ENCODE measurements at regions not wholly inside any gene's neighbourhood (a gene's known extent, or its start where the extent isn't known, plus 50 kb on each side); places are given as distances from the start of the nearest gene placed in this dataset.

DNA sequence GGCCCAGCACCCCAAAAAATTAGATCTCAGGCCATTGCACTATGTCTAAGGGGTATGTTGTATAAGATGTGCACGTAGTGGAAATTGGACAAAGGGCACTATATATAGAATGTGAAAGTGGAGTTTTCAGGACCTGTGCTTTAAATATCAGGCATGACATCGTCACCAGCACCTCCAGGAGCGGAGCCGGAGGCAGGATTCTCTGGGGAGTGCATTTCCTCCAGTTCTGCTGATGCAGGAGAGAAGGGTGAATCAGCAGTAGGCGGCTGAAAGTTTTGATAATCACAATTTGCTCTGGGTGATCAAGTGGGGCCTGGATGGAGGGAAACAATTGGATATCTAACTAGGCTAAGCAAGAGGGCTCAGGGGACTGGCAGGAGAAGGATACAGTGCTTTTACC, 69.1 kb upstream of the NTM start:
- no peak for DNase-seq (ENCODE audit: low spot score)

DNA sequence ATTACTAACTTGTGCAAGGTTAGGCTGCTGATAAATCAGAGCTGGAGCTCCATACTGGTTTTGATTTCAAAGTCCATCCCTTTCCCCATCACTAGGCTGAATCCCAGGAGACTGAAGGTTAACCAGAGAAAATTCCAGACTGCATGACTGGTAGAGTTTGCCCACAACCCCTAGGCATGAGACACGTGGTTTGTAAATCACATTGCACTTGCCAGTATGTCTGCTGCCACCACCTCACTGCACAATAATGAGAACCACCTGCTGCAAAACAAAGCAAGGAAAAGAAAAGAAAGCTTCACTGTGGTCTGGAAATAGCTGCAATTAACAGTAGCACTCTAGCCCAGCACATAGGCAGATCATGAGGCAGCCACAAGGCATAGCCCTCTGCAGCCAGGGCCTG, 67.6 kb upstream of the NTM start:
- DNase-seq (ENCODE audit: low spot score), result peak; percentile 47

DNA sequence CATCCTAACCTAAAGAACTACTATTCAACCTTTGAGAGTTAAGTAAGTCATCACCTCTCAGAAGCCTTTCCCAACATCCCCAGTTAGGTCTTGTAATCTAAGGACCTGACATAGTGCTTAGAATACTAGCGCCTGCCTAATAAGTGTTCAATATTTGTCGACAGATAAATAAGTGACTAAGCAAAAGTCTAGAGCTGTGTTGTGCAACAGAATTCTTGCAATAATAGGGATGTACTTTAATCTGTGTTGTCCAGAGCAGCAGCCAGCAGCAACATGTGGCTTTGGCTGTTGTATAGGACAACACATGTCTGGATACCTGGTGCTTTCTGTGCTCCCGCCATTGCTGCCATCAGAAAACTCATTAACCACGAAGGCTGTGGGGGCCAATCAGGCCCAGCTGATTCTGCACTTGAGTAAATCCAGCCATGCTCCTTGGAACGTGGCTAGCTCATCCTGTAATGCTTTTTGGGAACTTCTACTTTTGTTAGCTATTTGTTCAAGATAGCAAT, 66.8 kb upstream of the NTM start:
- no peak for DNase-seq (ENCODE audit: low spot score)

DNA sequence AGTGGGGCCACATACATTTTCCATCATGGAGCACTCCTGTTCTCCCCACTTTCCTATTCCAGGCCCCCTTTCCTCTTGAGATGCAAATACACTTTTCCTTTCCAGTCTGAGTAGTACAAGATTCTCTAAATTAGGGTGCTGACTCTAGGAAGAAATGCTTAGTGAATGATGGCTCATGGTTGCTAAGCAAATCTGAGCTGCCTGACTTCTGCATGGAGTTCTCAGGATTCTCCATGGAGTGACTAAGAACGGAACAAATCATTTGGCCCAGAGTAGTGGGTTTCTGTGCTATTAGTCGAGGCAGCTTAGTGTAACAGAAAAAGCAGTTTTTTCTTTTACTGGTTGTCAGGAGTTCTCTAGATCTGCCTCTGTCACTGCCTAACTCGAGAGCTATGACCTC, 65.4 kb upstream of the NTM start:
- no peak for DNase-seq (ENCODE audit: low spot score)

DNA sequence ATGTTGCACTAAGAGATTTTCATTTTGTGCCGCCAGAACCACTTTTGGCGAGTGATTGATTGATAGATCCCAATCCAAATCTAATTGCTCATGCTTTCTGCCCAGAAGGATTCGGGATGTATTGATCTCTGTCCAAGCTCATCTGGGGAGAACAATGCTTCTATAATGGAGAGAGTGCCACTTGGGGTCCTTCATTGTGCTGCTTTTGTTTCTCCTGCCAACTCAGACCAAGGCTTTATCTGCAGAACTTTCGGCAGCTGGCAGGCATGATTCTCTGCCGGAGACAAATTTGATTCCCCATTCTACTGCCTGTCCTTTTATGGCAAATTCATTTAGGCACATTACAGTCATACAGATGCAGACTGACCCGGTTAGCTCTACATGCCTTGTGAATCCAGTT, 62.9 kb upstream of the NTM start:
- DNase-seq (ENCODE audit: low spot score), result no peak

DNA sequence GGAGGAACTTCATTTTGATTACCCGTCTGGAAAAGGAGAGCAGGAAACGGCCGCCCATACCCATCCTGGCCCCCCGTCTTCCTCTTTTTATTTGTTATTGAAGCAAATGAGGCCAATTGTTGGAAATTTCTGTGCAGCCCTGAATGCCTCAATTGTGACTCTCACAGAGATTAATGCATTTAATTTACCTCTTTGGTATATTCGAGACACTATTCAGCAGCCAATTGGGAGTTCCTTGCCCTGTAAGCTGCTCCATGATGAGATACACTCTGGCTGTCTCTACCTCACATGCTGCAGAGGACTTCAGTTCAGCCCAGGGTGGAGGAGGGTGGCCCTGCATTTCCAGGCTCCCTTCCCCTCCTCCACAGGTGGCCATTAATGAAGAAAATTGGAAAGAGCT, 60.6 kb upstream of the NTM start:
- no peak for DNase-seq (ENCODE audit: low spot score)

DNA sequence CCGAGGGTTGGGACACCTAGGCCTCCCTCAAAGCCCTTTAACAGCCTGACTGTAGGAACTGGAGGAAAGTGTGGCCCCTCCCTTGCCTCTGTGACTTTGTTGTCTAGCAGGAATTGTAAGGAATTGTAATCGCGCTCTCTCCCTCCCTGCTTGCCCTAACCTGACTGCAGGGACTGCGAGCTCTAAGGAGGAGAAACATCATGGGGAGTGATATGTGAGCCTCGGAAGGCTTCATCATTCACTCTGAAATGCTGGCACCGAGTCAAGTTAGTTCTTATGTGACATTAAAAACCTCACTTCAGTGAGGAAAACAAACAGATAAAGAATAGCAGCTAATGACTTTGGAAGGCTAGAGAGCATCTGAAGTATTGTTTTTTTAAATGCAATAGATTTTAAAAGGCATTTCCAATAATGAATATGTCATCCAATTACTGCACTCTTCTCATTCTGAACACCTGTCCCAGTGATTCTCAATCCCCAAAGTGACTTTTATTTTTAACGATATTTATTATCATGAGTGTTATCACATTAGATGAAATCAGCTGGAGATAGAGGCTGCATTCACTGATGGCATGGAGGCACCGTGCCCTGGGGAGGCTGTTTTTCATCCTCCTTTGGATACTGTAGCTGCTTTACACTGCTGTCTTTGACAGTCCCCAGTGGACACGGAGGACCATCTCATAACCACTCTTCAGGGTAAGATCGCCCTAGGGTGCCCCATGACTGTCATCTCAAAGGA, 58.5 kb upstream of the NTM start:
- no peak for DNase-seq (ENCODE audit: low spot score)
